ENCODE measurements at regions not wholly inside any gene's neighbourhood (a gene's known extent, or its start where the extent isn't known, plus 50 kb on each side); places are given as distances from the start of the nearest gene placed in this dataset.

DNA sequence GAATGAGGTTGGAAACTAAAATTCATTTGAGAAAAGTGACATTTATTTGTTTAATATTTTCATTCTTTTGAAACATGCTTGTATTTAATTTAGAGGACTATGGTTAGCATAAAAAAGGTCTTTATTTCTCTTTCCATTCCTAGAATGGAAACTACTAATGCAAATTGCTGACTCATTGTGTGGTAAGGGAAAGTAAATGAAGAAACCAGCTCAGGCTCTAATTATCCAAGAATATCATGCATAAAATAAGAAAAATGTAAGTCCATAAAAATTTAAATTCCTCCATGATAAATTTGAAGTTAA is 777.0 kb upstream of the SLITRK1 start:
- Mint-ChIP-seq H3K4me3 (no peak overlapping the region), H3K9me3 (peaks cover 0 to 8% (median 2%) of the 10 kb centered on the region in 7 donors), H3K27me3 (no peaks in the 10 kb centered on the region), H3K27ac (no peak overlapping the region), H3K36me3 (no peaks in the 10 kb centered on the region), H3K4me1 (no peaks in the 10 kb centered on the region)
- Histone ChIP-seq H3K27me3 (ENCODE audit: control insufficient read depth, insufficient read depth, low read length) (no peaks in the 10 kb centered on the region), H3K36me3 (ENCODE audit: control insufficient read depth, insufficient read depth, low read length) (no peaks in the 10 kb centered on the region), H3K4me1 (ENCODE audit: control insufficient read depth, insufficient read depth, low read length, poor library complexity, severe bottlenecking) (no peaks in the 10 kb centered on the region), H3K4me3 (ENCODE audit: low read depth, low read length) (no peak overlapping the region), H3K9me3 (ENCODE audit: control insufficient read depth in 2 of 2, low read length in 2 of 2) (no peaks in the 10 kb centered on the region), H3K27ac (ENCODE audit: insufficient read depth, low read length, poor library complexity, severe bottlenecking) (no peak overlapping the region)
- ATAC-seq (ENCODE audit: low read depth in 2 of 2) (no peak), DNase-seq (no peak)

DNA sequence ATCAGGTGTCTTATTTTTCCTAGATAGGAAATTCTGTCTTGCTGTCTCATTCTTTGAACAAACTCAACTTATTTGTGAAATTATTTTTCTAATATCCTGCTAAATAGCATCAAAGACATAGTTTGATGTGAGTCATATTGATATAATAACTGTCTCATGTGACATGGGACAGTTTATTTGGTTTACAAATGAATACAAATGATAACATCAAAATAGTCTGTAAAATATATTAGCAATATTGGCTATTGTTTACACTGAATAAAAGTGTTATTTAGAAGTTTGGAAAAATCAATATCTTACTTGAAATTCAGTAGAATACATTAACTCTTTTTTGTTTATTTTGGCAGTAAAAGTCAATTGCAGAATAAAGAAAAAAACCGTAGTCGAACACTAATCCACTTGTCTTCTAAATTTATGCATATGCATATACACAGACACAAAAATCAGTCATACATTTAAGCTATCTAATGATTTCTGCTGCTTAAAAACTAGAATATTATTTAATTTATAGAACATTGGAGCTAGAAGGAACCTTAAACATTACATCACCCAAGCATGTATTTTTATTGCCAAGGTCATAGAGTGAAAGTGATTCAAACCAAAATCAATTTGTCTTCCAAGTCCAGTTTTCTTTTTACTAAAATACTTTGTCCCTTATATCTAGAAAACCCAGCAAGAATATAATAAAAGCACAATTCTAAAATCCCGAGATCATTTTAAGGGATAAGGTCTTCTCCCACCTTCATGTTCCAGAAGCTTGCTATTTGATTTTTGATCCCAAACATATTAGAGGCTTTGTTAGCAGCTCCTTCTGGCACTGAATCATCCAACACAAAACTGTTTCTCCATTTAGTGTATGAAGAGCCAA is 776.5 kb upstream of the SLITRK1 start:
- H3K4me3 Mint-ChIP-seq: no peak overlapping the region
- peaks cover under 1 to 7% (median 2%) of the 10 kb centered on the region in 7 donors for H3K9me3 Mint-ChIP-seq
- Histone ChIP-seq H3K4me1 (ENCODE audit: control insufficient read depth, insufficient read depth, low read length, poor library complexity, severe bottlenecking) (no peaks in the 10 kb centered on the region), H3K9me3 (ENCODE audit: control insufficient read depth in 2 of 2, low read length in 2 of 2) (no peaks in the 10 kb centered on the region), H3K36me3 (ENCODE audit: control insufficient read depth, insufficient read depth, low read length) (no peaks in the 10 kb centered on the region), H3K27ac (ENCODE audit: insufficient read depth, low read length, poor library complexity, severe bottlenecking) (no peak overlapping the region), H3K27me3 (ENCODE audit: control insufficient read depth, insufficient read depth, low read length) (no peaks in the 10 kb centered on the region), H3K4me3 (ENCODE audit: low read depth, low read length) (no peak overlapping the region)
- no peaks in the 10 kb centered on the region for H3K36me3 Mint-ChIP-seq
- no peak for ATAC-seq (ENCODE audit: low read depth in 2 of 2)
- no peaks in the 10 kb centered on the region for H3K27me3 Mint-ChIP-seq
- no peak overlapping the region for H3K27ac Mint-ChIP-seq
- H3K4me1 Mint-ChIP-seq: no peaks in the 10 kb centered on the region
- DNase-seq: no peak

DNA sequence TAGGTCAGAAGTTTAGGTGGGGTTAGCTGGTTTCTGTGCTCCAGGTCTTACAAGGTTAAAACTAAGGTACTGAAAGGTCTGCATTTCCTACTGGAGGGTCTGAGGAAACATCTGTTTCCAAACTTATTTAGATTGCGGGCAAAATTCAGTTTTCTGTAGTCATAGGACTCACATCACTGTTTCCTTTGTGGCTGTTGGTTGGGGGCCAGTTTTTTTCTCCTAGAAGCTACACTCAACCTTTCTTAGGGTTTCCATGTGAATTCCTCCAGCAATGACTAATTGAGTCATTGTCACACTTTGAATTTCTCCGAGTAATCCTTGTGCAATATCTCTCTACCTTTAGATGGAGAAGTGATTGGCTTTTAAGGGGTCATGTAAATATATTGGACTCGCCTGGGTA is 773.4 kb upstream of the SLITRK1 start:
- no peaks in the 10 kb centered on the region for H3K36me3 Mint-ChIP-seq

DNA sequence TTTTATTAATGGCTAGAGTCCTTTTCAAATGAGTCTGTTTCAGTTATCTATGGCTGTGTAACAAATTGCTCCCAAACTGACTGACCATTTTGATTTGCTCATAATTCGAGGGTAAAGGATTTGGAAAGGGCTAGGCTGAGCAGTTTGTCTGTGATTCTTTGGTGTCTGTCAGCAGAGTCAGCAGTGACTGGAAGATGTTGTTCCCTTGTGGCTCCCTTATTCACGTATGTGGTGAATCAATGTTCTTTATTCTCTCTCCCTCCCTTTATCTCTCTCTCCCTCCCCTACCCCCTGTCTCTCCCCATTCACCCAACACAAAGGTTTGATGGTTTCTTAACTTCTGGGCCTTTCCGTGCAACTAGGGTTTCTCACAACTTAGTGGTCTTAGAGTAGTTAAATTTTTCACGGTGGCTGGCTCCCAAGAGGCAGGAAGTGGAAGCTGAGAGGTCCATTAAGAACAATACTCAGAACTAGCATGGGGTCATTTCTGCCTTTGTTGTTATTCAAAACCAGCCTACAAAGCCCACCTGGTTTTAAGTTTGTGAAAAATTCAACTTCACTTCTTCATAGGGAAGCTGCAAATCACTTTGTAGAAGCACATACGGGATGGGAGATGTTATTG is 772.5 kb upstream of the SLITRK1 start:
- Mint-ChIP-seq H3K36me3 (no peaks in the 10 kb centered on the region), H3K4me3 (no peak overlapping the region), H3K4me1 (no peaks in the 10 kb centered on the region), H3K9me3 (peaks cover 0 to 5% (median 3%) of the 10 kb centered on the region in 7 donors), H3K27ac (no peak overlapping the region), H3K27me3 (no peaks in the 10 kb centered on the region)
- Histone ChIP-seq H3K36me3 (ENCODE audit: control insufficient read depth, insufficient read depth, low read length) (no peaks in the 10 kb centered on the region), H3K27me3 (ENCODE audit: control insufficient read depth, insufficient read depth, low read length) (no peaks in the 10 kb centered on the region), H3K4me1 (ENCODE audit: control insufficient read depth, insufficient read depth, low read length, poor library complexity, severe bottlenecking) (no peaks in the 10 kb centered on the region), H3K27ac (ENCODE audit: insufficient read depth, low read length, poor library complexity, severe bottlenecking) (no peak overlapping the region), H3K4me3 (ENCODE audit: low read depth, low read length) (no peak overlapping the region), H3K9me3 (ENCODE audit: control insufficient read depth in 2 of 2, low read length in 2 of 2) (no peaks in the 10 kb centered on the region)
- DNase-seq (no peak), ATAC-seq (ENCODE audit: low read depth in 2 of 2) (no peak)

More for the DNA sequence above, 773.4 kb upstream of the SLITRK1 start:
- H3K27me3 ChIP-seq (ENCODE audit: control insufficient read depth, insufficient read depth, low read length): no peaks in the 10 kb centered on the region
- no peaks in the 10 kb centered on the region for H3K9me3 ChIP-seq (ENCODE audit: control insufficient read depth in 2 of 2, low read length in 2 of 2)
- Mint-ChIP-seq H3K27me3 (no peaks in the 10 kb centered on the region), H3K4me1 (no peaks in the 10 kb centered on the region), H3K4me3 (no peak overlapping the region), H3K9me3 (peaks cover 0 to 5% (median 3%) of the 10 kb centered on the region in 7 donors), H3K27ac (no peak overlapping the region)
- no peaks in the 10 kb centered on the region for H3K4me1 ChIP-seq (ENCODE audit: control insufficient read depth, insufficient read depth, low read length, poor library complexity, severe bottlenecking)
- DNase-seq: no peak
- no peak overlapping the region for H3K4me3 ChIP-seq (ENCODE audit: low read depth, low read length)
- no peak overlapping the region for H3K27ac ChIP-seq (ENCODE audit: insufficient read depth, low read length, poor library complexity, severe bottlenecking)
- no peak for ATAC-seq (ENCODE audit: low read depth in 2 of 2)
- H3K36me3 ChIP-seq (ENCODE audit: control insufficient read depth, insufficient read depth, low read length): no peaks in the 10 kb centered on the region

DNA sequence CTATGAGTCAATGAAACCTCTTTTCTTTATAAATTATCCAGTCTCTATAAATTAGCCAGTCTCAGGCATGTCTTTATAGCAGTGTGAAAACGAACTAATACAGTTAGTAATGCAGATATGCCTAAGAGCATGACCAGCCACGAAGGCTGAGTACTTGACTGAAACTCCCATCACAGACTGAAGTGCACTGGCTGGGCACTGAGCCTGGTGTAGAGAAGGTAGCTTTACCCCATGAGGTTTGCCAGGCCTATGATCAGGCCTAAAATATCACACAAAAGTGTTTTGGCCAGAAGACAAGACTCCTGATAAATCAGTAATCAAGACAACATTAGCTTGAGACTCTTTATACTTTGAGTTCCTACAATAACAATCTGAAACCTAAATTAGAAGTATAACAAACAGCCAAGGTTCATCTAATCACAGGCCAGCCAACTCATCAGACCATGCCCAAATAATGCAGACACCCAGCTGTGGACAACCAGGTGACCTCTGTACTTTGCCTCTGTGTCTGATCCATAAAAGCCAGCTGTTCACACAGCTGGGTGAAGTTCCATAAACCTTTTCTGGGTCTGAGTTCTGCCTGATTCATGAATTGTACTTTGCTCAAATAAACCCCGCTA is 771.8 kb upstream of the SLITRK1 start:
- Mint-ChIP-seq H3K36me3 (no peaks in the 10 kb centered on the region), H3K27ac (no peak overlapping the region), H3K4me3 (no peak overlapping the region), H3K9me3 (peaks cover 0 to 5% (median 3%) of the 10 kb centered on the region in 7 donors), H3K27me3 (no peaks in the 10 kb centered on the region), H3K4me1 (no peaks in the 10 kb centered on the region)
- Histone ChIP-seq H3K27ac (ENCODE audit: insufficient read depth, low read length, poor library complexity, severe bottlenecking) (no peak overlapping the region), H3K27me3 (ENCODE audit: control insufficient read depth, insufficient read depth, low read length) (no peaks in the 10 kb centered on the region), H3K9me3 (ENCODE audit: control insufficient read depth in 2 of 2, low read length in 2 of 2) (no peaks in the 10 kb centered on the region), H3K36me3 (ENCODE audit: control insufficient read depth, insufficient read depth, low read length) (no peaks in the 10 kb centered on the region), H3K4me1 (ENCODE audit: control insufficient read depth, insufficient read depth, low read length, poor library complexity, severe bottlenecking) (no peaks in the 10 kb centered on the region), H3K4me3 (ENCODE audit: low read depth, low read length) (no peak overlapping the region)
- DNase-seq: no peak
- no peak for ATAC-seq (ENCODE audit: low read depth in 2 of 2)

DNA sequence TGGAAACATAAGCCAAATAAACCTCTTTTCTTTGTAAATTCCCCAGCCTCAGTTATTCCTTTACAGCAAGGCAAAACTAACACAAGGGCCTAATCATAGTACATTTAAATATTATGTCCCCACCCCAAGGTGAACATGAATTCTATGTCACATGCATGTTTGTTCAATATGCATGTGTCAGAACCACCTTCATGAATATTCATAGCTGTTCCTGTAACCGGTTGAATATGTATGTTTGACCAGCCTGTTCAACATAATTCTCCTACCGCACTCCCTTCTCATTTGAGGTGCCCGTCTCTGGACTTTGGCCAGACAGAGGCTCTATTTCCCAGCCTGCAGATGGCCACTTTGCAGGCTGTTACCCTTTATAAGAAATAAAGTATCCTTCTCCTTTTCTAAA is 769.4 kb upstream of the SLITRK1 start:
- H3K4me3 Mint-ChIP-seq: no peak overlapping the region
- Histone ChIP-seq H3K36me3 (ENCODE audit: control insufficient read depth, insufficient read depth, low read length) (no peaks in the 10 kb centered on the region), H3K27me3 (ENCODE audit: control insufficient read depth, insufficient read depth, low read length) (no peaks in the 10 kb centered on the region), H3K27ac (ENCODE audit: insufficient read depth, low read length, poor library complexity, severe bottlenecking) (no peak overlapping the region), H3K4me3 (ENCODE audit: low read depth, low read length) (no peak overlapping the region), H3K4me1 (ENCODE audit: control insufficient read depth, insufficient read depth, low read length, poor library complexity, severe bottlenecking) (no peaks in the 10 kb centered on the region), H3K9me3 (ENCODE audit: control insufficient read depth in 2 of 2, low read length in 2 of 2) (no peaks in the 10 kb centered on the region)
- no peak overlapping the region for H3K27ac Mint-ChIP-seq
- H3K36me3 Mint-ChIP-seq: no peaks in the 10 kb centered on the region
- H3K4me1 Mint-ChIP-seq: no peaks in the 10 kb centered on the region
- DNase-seq: no peak
- H3K9me3 Mint-ChIP-seq: peaks cover 0 to 5% (median 3%) of the 10 kb centered on the region in 7 donors
- ATAC-seq (ENCODE audit: low read depth in 2 of 2): no peak
- H3K27me3 Mint-ChIP-seq: no peaks in the 10 kb centered on the region

DNA sequence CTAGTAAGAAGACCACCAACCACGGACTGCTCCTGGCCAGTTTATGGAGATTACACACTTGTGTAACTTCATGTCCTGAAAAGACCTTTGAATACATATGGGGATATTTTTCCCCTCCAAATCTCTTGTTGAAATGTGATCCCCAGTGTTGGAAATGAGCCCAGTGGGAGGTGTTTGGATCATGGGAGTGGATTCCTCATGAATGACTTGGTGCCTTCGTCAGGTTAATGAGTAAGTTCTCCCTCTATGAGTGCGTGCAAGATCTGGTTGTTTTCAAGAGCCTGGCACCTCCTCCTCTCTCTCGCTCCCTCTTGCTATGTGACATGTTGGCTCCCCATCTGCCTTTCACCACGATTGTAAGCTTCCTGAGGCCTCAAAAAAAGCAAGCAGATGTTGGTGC is 769.0 kb upstream of the SLITRK1 start:
- no peaks in the 10 kb centered on the region for H3K4me1 Mint-ChIP-seq
- Histone ChIP-seq H3K36me3 (ENCODE audit: control insufficient read depth, insufficient read depth, low read length) (no peaks in the 10 kb centered on the region), H3K4me1 (ENCODE audit: control insufficient read depth, insufficient read depth, low read length, poor library complexity, severe bottlenecking) (no peaks in the 10 kb centered on the region), H3K27me3 (ENCODE audit: control insufficient read depth, insufficient read depth, low read length) (no peaks in the 10 kb centered on the region), H3K27ac (ENCODE audit: insufficient read depth, low read length, poor library complexity, severe bottlenecking) (no peak overlapping the region), H3K9me3 (ENCODE audit: control insufficient read depth in 2 of 2, low read length in 2 of 2) (no peaks in the 10 kb centered on the region), H3K4me3 (ENCODE audit: low read depth, low read length) (no peak overlapping the region)
- DNase-seq (no peak), ATAC-seq (ENCODE audit: low read depth in 2 of 2) (no peak)
- no peaks in the 10 kb centered on the region for H3K27me3 Mint-ChIP-seq
- H3K36me3 Mint-ChIP-seq: no peaks in the 10 kb centered on the region
- peaks cover 0 to 5% (median 3%) of the 10 kb centered on the region in 7 donors for H3K9me3 Mint-ChIP-seq
- H3K4me3 Mint-ChIP-seq: no peak overlapping the region
- H3K27ac Mint-ChIP-seq: no peak overlapping the region
